CMK (cell line): ENCODE measurements at regions not wholly inside any gene's neighbourhood (a gene's known extent, or its start where the extent isn't known, plus 50 kb on each side); places are given as distances from the start of the nearest gene placed in this dataset.

ENCODE experiments used
- DNase-seq: peaks from one replicate; pipeline ENCODE4 v3.0.0-alpha.2; 2010; ENCODE audit warnings: low read depth

DNA sequence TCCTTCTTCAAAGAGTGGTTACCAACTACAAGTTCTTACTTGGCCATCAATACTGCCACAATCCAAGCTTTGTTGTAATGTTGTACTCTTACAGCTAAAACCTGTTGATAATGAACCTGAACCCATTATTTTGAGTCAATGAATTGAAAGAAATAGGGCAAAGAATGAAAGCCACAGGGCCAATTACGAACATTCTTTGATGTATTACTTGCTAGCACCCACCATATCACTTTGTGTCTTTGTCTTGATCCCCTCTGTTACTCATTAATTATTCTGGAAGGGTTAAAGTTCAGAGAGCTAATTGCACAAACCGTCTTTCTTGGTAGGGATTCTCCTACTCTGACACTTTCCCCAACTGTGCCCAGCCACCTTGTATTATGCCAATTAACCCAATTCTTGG, 53.2 kb upstream of the TFEC start:
- DNase-seq, result no peak

DNA sequence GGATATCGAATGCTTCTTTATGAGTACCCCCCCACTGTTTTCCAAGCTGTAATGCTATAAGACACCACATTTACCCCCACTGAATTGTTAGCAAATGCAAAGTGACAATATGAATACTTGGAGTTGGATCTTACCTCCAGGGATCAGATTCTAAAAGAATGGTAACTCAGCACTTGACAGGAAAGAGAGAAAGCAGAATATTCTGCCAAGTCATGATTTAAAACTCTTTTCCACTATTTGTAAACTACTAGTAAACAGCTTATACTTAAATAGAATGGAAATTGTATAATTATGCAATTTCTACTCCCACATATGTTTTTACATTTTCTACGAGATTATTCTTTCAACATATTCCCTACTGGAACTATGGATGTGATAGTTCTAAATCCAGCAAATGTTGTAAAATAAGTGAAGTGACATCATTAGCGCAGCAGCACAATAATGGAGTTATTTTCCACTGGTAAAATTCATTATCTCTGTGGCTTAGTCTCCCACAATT, 56.0 kb upstream of the TFEC start:
- no peak for DNase-seq

DNA sequence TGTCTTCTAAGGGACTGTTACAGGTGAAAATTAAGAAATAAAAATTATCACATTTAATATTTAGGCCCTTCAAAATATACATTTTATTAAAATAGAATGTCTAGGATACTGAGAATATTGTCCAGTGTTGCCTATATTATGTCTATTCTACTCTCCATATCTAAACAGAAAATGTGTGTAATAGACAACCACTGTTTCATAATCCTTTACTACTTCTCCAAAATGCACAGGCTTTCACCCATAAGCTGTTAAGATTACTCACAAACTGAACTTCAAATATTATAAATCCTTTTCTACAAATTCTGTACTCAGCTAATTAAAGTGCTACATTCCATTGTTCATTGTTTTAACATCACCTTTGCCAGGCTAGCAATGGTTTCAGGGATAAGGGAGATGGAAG, 56.7 kb upstream of the TFEC start:
- DNase-seq, result no peak

DNA sequence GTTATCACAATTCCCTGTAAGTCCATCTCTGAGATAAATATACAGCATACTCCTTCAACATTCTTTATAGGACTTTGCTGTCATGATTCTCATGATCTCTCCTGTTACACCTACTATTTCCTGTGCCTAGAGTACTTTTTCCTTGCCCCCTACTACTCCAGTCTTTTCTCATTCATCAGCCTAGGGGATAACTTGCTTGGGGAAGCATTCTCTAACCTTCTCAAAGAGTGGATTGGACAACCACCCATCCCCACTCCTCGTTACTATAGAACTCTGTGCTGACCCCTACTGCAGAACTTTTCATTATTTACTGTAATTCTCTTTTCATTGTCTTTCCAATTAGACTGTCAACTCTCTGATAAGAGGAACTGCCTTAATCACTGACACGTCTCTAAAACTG, 57.4 kb upstream of the TFEC start:
- no peak for DNase-seq

DNA sequence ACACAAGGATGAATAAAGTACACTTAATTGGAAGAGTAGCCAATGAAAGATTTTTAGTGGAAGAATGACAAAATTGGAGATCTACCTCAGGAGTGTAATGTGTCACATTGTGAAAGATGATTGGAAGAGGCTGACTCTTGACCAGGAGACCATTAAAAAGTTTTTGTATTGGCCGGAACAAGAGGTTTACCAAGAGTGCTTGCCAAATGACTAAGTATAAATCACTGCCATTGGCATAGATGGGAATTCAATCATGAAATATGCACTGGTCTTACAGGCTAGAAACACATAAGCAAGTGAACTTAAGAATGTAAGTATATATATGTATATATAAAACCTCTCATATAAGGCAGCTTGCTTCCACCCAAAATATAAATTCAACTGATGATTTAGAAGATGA, 58.7 kb upstream of the TFEC start:
- DNase-seq, result no peak

DNA sequence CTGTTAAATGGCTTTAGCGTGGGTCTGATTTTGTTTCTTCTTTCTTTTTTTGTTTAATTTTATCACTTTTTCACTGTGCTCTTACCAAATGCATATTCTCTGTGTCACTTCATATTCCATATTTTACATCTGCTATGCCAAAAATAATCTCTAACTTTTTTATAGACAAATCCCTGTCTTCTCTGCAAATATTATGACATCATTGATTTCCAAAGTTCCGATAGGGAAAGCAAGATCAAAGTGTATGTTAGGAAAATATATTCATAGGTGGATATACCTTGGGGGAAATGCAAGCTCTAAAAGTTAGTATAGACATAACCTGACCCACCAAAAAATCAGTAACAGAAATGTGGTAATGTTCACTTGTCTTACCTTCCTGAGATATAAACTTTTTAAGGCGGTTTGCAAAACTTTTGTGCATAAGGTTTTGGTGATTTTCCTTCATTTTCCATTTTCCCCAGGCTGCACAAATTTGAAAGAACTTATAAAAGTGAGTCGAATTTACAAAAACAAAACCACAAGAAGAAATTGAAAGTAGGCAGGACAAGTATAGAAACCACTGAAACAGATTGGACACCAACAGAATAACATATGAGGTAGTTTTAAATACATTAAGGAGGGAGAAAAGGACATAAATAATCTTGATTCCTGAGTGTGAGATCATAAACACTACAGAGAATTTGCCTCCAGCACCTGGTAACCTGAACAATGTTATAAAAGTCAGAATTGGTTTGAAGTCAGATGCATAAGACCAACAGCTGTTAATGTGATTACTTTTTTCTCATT, 63.1 kb upstream of the TFEC start:
- DNase-seq, result no peak

DNA sequence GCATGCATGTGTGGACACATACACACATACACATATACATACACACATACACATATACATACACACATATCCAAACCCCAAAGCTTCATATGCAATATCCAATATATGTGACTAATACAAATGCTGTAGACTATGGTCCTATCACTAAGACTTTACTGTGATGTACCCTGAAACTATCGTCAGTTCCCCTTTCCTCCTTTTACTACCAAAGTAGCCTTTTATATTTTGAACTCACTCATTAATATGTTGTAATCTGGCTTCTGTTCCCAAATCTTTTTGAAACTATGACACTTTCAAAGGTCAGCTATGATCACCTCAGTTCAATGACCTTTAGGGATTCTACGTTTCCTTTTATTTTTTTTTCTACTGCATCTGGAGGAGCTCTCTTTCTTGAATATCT, 64.8 kb upstream of the TFEC start:
- no peak for DNase-seq

DNA sequence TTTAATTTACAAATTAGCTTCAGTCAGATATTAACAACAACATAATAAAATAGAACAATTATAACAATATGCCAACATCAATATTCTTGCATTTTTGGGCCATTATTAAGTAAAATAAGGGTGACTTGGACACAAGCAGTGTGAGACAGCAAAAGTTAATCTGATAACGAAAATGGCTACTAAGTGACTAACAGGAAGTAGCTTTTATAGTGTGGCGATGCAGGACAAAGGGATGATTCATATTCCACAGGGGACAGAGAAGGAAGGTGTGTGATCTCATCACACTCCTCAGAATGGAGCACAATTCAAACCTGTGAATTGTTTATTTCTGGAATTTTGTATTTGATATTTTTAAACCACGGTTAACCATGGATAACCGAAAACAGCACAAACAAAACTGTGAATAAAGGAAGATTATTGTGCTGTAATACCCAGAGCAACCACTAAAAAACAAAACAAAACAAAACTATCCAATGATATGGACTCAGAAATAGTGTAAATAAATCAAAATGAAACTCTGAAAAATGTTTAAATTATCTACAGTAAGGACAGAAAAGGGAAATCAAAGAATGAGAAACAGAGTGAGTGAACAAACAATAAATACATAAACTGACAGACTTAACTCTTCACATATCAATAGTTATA, 66.9 kb upstream of the TFEC start:
- peak; percentile 5 for DNase-seq

DNA sequence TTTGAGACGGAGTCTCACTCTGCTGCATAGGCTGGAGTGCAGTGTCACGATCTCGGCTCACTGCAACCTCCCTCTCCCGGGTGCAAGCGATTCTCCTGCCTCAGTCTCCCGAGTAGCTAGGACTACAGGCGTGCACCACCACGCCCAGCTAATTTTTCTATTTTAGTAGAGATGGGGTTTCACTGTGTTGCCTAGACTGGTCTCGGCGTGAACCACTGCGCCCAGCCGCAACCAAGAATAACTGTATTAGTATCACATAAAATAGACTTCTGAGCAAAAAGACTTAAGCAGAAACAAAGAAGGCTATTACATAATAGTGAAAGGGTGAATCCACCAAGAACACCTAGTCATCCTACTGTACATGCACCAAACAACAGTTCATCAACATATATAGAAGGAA, 67.6 kb upstream of the TFEC start:
- DNase-seq, result no peak

DNA sequence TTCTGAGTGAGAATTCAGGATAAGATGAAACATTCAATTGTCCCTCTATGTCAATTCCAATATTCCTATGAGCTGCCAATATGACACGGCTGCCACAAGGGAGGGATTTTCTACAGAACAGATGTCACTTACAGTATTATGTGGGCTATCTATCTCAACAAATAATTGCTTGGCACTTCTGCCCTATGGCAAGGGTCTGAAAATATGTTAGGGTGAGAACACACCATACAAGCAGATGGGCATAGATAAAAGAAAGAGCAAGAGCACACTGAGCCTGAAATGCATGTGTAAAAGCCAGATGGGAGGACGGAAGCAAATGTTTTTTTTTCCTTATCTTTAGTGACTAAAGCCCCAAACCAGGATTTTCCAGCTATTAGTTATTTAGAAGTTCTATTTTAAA, 70.1 kb upstream of the TFEC start:
- no peak for DNase-seq

DNA sequence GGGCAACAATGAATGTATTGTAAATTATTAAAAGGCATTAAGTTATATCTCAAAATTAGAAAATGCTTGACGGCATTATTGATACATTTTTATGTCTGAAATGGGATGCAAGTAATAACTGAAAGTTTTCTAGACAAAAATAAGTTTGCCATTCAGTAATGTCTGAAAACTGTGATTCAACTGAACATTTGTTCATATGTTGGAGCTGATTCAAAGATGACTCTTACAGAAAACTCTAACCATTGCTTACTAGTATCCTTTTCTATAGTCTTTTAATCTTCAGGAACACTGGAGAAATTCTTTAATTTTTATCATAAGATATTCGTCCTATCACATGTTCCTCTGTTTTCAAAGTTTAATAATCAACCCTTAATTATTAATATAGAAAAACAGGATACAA, 71.1 kb upstream of the TFEC start:
- DNase-seq, result no peak

DNA sequence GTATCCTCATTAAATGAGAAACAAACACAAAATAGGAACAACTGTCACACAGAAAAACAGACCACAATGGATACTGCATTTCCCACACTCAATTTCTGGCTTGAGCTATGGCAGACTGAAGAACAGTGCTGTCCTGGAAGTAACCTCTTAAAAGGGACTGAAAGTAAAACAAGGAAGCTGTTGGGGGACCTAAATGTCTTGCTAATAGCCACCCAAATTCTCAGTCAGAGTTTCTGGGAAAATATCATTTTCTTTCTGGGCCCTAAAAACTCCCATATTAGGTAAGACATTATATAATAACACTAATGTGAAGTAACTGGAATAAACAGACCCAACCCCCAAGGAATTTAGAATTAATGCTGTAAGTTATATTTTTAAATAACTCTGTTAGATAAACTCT, 80.9 kb upstream of the TFEC start:
- DNase-seq, result no peak

DNA sequence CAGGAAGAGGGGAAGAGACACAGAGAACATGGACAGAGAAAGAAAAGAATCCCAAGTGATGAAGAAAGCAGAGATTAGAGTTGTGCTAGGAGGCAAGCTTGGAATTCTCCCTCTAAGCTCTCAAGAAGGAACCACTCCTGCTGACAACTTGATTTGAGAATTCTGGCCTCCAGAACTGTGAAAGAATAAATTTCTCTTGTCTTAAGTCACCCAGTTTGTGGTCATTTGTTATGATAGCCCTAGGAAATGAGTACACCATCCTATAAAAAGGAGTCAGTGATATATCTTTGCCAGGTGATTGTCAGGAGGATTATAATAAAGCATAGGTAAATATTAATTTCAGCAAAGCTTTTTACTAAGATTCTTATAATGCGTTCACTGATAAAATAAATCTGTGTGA, 82.7 kb upstream of the TFEC start:
- no peak for DNase-seq

DNA sequence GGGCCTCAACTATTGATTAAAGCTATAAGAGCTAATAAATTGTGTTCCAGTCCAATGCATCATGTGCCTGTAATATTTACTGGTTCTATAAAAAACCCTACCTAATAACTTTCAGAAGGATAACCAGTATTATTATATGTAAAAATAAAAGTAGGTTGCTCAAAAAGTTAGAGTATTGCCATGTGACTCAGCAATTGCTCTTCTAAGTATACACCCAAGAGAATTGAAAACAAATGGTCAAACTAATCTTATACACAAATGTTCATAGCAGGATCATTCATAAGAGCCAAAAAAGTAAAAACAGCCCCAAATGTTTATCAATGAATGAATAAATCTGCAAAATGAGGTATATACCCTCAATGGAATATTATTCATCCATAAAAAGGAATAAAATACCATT, 89.5 kb upstream of the TES start:
- no peak for DNase-seq

DNA sequence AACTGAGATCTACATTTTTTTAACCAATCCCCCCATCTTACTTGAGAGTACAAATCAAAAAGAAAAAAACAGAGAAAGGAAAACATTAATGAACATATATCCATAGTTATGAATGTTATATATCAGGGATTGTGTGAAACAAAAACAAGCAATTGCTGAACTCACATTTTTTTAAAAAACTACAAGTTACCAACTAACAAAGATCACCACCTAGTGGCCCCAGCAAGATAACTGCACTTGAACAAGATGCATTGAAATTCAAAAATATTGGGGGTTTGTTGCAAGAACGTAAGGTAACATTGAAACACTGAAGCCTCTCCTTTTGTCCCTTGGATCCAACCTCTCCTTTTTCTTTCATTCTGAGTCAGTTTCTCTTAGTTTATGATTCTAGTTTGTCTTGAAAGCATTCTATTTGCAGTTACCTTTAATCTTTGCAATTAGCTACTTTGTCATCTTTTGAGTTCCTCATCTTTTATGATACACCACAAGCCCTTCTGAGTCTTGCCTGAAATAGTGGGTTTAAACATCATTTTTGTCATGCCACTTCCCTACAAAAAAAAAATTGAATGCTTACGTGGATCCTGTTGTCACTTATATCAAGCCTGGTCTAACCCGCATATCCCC, 87.3 kb upstream of the TES start:
- DNase-seq, result peak; percentile 1

DNA sequence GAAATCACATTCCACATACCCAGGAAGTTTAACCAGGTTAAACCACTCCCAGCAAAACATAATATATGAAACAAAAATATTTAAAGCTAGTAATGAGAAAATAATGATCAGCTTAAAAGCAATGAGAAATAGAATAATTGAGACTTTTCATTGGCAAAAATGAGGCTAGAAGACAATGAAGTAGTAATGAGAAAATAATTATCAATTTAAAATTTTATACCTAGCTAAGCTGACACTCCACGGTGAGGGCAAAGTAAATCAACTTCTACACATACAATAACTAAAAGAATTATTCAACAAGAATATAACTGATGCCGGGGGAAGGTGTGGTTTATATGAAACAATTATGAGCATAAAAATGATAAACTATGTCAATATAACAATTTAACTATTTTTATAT, 82.2 kb upstream of the TES start:
- no peak for DNase-seq

DNA sequence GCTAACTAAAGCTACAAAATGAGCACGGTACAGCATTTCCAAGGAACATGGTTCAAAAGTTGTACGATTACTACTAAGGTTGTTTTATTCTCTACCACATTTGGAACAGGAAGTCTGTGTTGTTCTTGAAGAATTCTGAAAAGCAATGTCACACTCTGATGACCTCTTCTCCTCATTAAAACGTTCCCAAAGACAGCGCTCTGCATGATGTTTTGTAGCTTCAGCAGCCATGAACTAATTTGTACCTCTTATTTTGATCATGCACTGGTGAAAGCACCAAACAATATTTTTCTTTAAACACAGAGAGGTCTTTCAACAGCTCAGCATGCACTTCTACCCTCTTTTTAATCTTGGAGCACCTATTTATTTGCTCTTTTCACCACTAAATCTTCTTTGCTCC, 75.0 kb upstream of the TES start:
- no peak for DNase-seq

DNA sequence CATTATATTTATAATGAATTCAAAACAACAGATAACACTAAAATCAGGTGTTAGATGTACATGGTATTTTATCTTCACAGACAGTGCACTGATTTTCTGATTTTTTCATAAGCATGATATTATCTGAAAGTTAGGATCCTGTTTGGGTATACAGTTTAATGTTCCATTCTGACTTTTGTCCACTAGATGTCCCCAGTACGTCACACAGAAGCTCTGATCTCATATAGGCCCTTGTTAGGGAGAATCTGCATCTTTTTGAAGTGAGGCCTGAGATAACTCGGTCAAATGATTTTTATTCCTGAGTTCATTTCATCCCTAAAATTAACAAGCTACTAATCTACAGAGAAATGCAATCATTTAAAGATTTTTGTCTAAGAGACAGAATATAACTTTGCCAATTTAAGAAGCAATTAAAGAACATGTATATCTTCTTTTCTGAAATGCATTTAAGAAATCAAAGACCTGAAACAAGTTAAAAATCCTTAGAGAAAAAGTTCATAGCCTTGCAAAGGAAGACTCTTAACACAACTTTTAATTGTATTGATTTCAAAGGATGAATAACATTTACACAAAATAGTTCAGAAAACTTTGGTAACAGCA, 72.0 kb upstream of the TES start:
- DNase-seq, result peak; percentile 26

DNA sequence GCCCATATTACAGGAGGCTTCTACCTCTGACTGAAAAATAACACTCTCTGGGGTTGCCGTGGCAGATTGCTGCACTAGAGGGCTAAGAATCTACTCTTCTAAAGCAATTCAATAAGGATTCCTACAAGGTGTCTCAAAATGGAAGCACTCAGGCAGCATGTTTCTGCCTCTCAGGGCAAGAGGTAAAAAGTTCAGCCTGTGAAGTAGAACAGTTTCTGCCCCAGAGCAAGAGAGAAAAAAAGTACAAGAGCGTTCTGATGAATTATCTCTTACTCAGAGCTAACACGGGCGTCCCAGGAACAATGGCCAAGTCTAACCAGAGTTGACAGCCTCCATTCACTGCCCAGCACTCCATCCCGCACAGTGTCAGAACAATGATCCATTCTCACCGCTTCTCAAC, 71.3 kb upstream of the TES start:
- DNase-seq, result no peak

DNA sequence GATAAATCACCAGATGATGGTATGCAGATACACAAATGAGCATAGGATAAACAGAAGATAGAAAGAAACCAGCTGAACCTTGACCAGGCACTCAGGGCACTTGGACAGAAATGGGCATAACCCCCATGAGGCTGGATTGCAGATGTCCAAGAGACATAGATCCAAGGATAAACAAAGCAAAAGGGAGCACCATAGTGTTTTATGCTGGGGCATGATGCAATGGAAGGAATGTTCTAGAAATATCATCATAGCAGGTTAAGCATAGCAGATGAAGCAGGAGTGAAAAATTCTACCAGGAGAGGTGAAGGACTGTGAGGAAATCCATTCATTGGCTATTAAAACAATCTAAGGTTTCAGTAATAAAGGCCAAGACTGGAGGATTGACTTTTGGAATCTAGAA, 70.5 kb upstream of the TES start:
- no peak for DNase-seq

DNA sequence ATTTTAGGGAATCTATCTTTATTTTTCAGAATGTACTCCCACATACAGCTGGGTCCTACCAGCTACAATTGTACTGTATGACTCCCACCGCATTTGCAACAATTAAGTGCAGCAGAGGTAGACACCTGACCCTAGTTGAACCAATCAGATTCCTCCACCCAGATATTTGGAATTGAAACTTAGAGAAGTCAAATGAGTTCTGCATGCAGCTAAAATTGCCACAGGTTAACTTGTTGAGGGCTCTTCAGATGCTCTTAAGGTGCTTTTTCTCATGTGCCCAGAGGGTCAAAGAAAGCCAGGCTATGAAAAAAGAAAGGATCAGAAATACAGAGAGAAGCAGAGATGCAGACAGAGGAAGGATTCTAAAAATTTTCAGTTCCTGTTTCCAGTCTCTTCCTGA, 68.0 kb upstream of the TES start:
- no peak for DNase-seq

DNA sequence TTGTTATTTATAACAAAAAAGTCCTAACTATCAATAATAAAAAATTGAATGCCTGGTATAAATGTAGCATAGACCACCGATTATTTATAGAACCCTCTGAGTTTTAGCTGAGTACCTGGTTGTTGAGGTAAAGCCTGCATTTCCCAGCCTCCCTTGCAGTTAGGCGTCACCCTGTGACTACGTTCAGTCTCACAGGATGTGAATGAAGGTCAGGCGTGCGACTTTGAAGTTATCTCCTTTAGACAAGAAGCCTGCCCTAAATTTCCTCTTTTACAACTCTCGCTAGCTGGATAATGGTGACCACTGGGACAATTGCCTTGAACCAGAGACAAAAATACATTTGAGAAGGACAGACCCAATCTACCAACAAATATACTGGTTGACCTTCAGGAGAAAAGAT, 67.5 kb upstream of the TES start:
- no peak for DNase-seq

DNA sequence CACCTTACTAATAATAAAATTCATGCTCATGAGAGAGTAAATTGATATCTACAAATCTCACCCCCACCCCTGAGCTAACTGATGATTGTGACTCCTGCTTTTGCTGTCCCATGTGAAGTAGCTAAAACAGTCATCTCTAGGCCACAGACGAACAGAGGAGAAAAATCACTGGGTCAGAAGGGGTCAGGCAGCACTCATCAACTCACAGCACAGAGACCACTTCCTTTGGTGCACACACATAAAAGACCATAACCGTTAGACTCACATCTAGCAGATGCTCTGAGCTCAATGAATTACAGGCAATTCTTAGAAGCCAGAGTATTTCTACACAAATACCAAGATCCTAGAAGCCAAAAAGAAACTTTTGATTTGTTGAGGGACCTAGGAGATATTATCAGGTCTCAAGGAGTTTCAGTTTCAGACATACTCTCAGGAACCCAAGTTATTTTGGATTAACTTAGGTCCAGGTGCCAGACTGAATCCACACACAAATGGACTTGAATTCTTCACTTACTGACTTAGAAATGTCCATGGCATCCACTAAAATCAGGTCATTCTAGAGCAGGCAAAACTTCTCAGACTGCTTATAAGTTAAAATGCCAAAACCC, 65.0 kb upstream of the TES start:
- no peak for DNase-seq
